ENCODE measurements at regions not wholly inside any gene's neighbourhood (a gene's known extent, or its start where the extent isn't known, plus 50 kb on each side); places are given as distances from the start of the nearest gene placed in this dataset.
"Not testable (repeated sequence)": the region's sequence is repeated elsewhere in the genome, so short reads cannot be mapped to it uniquely, and the experiment has no call there.

DNA sequence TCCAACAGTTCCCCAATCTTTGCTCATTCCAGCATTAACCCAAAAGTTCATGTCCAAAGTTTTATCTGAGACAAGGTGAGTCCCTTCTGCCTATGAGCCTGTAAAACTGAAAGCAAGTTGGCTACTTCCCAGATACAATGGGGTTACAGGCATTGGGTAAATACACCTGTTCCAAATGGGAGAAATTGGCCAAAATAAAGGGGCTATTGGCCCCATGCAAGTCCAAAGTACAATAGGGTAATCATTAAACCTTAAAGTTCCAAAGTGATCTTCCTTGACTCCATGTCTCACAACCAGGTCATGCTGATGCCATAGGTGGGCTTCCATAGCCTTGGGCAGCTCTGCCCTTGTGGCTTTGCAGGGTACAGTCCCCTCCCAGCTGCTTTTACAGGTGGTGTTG lies 511.7 kb upstream of the KLHL4 start:
- TF ChIP-seq CTCF (IDR thresholded peaks at IDR 0.05; ENCODE audit: low read depth, low read length) = no peak
- in situ Hi-C loops (cut with HindIII; ENCODE audit: low sequenced_read_pairs) = no loop called here
- no peak for DNase-seq (ENCODE audit: low read depth, low spot score)
- no peak overlapping the region for H3K4me3 ChIP-seq (ENCODE audit: low read depth, low read length)

DNA sequence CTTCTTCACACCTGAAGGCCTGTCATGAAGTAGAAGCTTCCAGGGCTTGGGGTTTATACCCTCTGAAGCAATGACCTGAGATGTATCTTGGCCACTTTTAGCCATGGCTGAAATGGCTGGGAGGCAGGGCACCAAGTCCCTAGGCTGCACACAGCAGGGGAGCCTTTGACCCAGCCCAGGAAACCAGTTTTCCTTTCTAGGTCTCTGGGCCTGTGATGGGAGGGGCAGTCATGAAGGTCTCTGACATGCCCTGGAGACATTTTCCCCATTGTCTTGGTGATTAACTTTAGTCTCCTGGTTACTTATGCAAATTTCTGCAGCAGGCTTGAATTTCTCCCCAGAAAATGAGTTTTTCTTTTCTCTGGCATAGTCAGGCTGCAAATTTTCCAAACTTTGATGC lies 511.0 kb upstream of the KLHL4 start:
- no peak for DNase-seq (ENCODE audit: low read depth, low spot score)
- in situ Hi-C loops (cut with HindIII; ENCODE audit: low sequenced_read_pairs) = no loop called here
- no peak overlapping the region for H3K4me3 ChIP-seq (ENCODE audit: low read depth, low read length)
- no peak for TF ChIP-seq CTCF (IDR thresholded peaks at IDR 0.05; ENCODE audit: low read depth, low read length)

GRCh38 chrX:87017210-87017609 lies 500.4 kb upstream of the KLHL4 start:
- no peak overlapping the region for H3K4me3 ChIP-seq (ENCODE audit: low read depth, low read length)
- in situ Hi-C loops (cut with HindIII; ENCODE audit: low sequenced_read_pairs) = no loop called here
- TF ChIP-seq CTCF (IDR thresholded peaks at IDR 0.05; ENCODE audit: low read depth, low read length) = no peak
- no peak for DNase-seq (ENCODE audit: low read depth, low spot score)

DNA sequence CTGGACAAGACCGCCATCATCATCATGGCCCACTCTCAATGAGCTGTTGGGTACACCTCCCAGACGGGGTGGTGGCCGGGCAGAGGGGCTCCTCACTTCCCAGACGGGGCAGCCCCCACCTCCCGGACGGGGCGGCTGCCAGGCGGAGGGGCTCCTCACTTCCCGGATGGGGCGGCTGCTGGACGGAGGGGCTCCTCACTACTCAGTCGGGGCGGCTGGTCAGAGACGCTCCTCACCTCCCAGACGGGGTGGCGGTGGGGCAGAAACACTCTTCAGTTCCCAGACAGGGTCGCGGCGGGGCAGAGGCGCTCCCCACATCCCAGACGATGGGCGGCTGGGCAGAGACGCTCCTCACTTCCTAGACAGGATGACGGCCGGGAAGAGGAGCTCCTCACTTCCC lies 484.5 kb upstream of the KLHL4 start:
- in situ Hi-C loops (cut with HindIII; ENCODE audit: low sequenced_read_pairs); DNase-seq (ENCODE audit: low read depth, low spot score); H3K4me3 ChIP-seq (ENCODE audit: low read depth, low read length): not testable (repeated sequence)

DNA sequence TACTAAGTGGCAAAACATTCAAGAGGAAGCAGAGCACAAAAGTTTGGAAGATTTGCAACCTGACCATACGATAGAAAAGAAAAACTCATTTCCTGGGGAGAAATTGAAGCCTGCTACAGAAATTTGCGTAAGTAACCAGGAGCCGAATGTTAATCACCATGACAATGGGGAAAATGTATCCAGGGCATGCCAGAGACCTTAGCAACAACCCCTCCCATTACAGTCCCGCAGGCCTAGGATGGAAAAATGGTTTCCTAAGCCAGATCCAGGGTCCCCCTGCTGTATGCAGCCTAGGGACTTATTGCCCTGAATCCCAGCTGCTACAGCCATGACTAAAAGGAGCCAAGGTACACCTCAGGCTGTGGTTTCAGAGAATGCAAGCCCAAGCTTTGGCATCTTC lies 472.2 kb upstream of the KLHL4 start:
- in situ Hi-C loops (cut with HindIII; ENCODE audit: low sequenced_read_pairs) = no loop called here
- no peak overlapping the region for H3K4me3 ChIP-seq (ENCODE audit: low read depth, low read length)
- no peak for TF ChIP-seq CTCF (IDR thresholded peaks at IDR 0.05; ENCODE audit: low read depth, low read length)
- no peak for DNase-seq (ENCODE audit: low read depth, low spot score)

- no peak for DNase-seq (ENCODE audit: low read depth, low spot score)
- no peak for TF ChIP-seq CTCF (IDR thresholded peaks at IDR 0.05; ENCODE audit: low read depth, low read length)
- H3K4me3 ChIP-seq (ENCODE audit: low read depth, low read length) = no peak overlapping the region
- in situ Hi-C loops (cut with HindIII; ENCODE audit: low sequenced_read_pairs) = no loop called here
Observed at GRCh38 chrX:87049567-87049966, 468.0 kb upstream of the KLHL4 start.

DNA sequence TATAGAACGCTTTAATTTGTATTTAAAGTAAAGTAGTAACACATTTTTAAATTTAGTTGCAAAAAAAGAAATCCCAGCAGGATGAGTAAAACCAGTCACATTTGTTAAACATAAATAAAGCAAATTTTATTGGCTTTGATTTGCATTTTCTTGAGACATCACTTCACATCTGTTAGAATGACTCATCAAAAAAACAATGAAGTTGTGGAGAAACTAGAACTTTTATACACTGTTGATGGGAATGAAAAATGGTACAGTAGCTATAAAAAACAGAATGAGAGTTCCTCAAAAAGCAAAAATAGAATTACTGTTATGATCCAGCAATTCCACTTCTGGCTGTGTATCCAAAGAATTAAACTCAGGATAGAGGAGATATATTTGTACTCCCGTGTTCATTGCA lies 454.0 kb upstream of the KLHL4 start:
- in situ Hi-C loops (cut with HindIII; ENCODE audit: low sequenced_read_pairs) = no loop called here
- no peak for TF ChIP-seq CTCF (IDR thresholded peaks at IDR 0.05; ENCODE audit: low read depth, low read length)

More for the DNA sequence above, 454.0 kb upstream of the KLHL4 start:
- H3K4me3 ChIP-seq (ENCODE audit: low read depth, low read length) = no peak overlapping the region
- DNase-seq (ENCODE audit: low read depth, low spot score) = no peak

Data from astrocyte of the spinal cord (primary cell).